Retinal pigment epithelial cell (primary cell): ENCODE measurements at regions not wholly inside any gene's neighbourhood (a gene's known extent, or its start where the extent isn't known, plus 50 kb on each side); places are given as distances from the start of the nearest gene placed in this dataset.

Experiments used
- DNase-seq: peaks from one replicate; pipeline ENCODE4 v3.0.0-alpha.2; 2010; ENCODE audit warnings: low read depth
- H3K4me3 ChIP-seq: 2 replicates; pipeline ENCODE4 v1.5.1; 2011; ENCODE audit warnings: mild to moderate bottlenecking, low read length, control low read depth, moderate library complexity
- CTCF ChIP-seq: conservative IDR thresholded peaks from 2 replicates; pipeline ENCODE4 v1.5.1; 2011; ENCODE audit warnings: low read depth, low read length, control low read depth, inconsistent platforms

DNA sequence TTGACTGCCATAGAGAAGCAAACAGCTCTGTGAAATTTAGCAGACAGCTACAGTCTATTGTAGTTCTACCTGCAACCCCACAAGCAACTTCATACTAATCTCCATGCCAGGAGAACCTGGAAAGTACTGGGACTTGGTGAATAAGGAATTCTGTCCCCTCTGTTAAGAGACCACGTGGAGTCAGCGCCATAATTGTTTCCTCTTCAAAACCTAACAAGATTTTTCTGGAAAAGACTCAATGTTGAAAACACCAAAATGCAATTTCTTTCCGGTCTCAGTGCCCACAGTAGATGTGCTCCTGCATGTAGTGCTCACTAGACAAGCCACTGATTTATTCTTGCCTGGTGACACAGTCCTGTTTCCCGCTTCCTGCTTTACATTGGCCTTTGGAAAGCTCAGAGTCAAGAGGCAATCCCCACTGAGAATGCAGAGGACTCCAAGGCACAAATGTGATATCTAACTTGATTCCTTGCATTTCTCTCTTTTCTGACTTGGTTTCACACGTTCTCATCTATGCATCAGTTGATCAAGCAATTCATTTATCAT is 268.3 kb downstream of the HIVEP2 start:
- H3K4me3 ChIP-seq: no peak overlapping the region
- no peak for DNase-seq
- TF ChIP-seq CTCF: no peak

- no peak for DNase-seq
- H3K4me3 ChIP-seq: no peak overlapping the region
- TF ChIP-seq CTCF: no peak
These were observed 264.9 kb downstream of the HIVEP2 start for GRCh38 chr6:142679907-142680700.

DNA sequence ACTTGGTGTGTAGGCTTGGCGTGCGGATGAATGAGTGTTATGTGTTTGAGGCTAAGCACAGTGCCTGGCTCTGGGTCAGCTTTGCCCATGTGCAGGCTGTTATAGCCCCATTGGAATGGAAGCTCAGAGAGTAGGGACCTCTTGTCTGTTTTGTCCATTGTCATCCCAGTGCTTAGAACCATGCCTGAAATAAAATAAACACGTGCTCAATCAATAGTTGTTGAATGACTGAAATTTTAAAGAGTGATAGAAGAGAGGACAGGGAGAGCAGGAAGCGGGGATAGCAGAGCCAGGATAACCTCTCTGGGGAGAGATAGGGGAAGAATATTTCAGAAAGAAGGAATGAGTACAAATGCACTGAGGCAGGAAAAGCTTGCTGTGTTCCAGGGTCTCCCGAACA is 263.9 kb downstream of the HIVEP2 start:
- no peak for TF ChIP-seq CTCF
- H3K4me3 ChIP-seq: no peak overlapping the region
- DNase-seq: no peak

DNA sequence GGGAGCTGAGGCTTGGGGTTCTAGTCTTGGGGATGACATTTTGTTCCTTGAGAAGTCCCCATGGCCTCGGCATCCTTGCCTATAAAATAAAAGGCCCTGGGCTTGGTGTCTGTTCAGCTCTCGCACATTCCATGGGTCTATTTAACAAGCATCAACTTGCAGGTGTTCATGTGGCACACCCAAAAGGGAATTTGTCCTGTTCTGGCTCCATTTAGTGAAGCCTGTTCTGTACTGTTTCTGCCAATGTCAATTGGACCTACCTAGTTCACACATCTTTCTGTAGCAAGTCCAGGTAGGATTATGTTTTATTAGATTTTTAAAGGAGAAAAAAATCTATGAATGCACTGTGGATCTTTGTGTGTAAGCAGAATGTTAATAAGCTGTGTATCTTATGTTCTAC is 262.0 kb downstream of the HIVEP2 start:
- no peak for DNase-seq
- no peak for TF ChIP-seq CTCF
- H3K4me3 ChIP-seq: no peak overlapping the region

GRCh38 chr6:142683714-142684141 is 261.2 kb downstream of the HIVEP2 start:
- DNase-seq: no peak
- no peak overlapping the region for H3K4me3 ChIP-seq
- TF ChIP-seq CTCF: no peak

GRCh38 chr6:142684371-142684770 is 260.6 kb downstream of the HIVEP2 start:
- no peak for TF ChIP-seq CTCF
- no peak overlapping the region for H3K4me3 ChIP-seq

More at GRCh38 chr6:142684371-142684770, 260.6 kb downstream of the HIVEP2 start:
- DNase-seq: no peak
